Ureter (tissue), 1 donor: ENCODE measurements at regions not wholly inside any gene's neighbourhood (a gene's known extent, or its start where the extent isn't known, plus 50 kb on each side); places are given as distances from the start of the nearest gene placed in this dataset.
A peak's percentile ranks its signal among the peaks of the same experiment; 100 is the strongest.
"Not testable (repeated sequence)": the region's sequence is repeated elsewhere in the genome, so short reads cannot be mapped to it uniquely, and the experiment has no call there.

Experiments
- DNase-seq: peaks from one replicate; pipeline ENCODE4 v3.0.0-alpha.2; 2020; ENCODE audit warnings: low spot score
- donor health status: DM: yes; HTN: yes; CAD: no.

DNA sequence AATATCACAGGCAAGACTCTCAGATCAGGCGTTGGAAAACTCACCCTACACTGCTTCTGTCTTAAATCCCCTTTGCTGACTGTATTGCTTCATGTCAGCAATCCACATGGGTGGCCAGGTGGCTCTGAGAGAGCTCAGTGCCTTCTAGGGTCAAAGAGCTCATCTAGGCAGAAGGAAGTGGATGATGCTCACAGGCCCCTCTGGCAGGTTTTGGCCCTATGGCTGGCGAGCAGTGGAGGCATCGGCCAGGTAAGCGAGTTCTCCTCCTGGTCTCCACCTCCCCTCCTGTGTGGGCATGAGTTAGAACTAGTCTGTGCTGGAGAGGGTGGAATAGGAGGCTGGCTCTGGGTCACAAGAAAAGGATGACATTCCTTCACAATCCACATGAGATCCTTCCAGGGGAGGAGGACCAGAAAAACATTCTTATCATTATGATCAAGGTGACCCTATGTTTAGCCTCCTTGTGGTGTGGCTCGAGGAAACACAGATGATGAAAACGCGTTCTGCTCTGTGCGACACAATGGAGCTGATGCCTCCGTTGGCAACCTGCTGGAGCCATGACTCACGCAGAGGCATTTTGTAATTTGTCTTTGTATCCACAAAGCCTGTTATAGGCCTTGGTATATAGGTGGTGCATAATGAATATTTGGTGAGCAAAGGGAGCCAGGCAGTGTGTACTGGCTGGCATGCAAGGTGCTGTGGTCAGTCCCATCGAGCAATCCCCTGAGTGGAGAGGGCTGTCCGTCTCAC is 264.6 kb upstream of the RAB4A start:
- no peak for DNase-seq

GRCh38 chr1:229007167-229007566 is 263.7 kb upstream of the RAB4A start:
- DNase-seq = no peak

DNA sequence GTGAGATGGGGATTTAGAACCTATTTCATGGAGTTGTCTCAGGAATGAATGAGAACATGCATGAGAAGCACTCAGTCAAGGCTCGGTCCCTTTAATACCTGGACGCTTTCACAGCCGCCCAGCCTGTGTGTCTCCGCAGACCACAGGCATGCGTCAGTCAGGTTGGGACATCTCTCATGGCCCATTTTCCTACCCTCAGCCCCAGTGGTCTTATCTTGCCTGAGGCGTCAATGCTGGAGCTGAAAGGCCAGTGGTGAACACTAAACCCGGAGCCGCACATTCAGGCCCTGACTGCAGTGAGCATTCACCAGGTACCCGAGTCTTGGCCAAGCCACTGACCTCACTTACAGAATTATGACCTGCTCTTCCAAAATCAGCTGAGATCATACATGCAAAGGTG is 263.2 kb upstream of the RAB4A start:
- no peak for DNase-seq

- not testable (repeated sequence) for DNase-seq
These were observed 262.6 kb upstream of the RAB4A start for GRCh38 chr1:229008347-229008746.

- no peak for DNase-seq
These were observed 259.9 kb upstream of the RAB4A start for GRCh38 chr1:229011022-229011421.

DNA sequence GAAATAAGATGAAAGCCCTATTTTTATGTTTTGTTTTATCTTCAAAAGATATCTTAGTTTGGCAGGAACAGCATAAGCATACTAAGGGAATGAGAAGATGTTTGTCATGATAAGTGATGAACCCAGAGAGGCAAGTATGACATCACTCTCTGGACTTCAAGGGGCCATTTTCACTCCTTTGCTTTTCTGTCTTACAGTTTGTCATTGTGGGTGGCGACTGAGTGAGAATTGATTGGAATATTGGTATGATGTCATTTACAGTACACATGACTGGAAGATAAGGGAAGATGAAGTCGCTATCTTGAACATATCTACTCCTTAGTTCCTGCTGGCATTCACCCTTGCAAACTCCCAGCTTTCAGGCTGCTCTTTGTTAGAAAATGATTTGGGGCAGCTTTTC is 258.1 kb upstream of the RAB4A start:
- DNase-seq = no peak

DNA sequence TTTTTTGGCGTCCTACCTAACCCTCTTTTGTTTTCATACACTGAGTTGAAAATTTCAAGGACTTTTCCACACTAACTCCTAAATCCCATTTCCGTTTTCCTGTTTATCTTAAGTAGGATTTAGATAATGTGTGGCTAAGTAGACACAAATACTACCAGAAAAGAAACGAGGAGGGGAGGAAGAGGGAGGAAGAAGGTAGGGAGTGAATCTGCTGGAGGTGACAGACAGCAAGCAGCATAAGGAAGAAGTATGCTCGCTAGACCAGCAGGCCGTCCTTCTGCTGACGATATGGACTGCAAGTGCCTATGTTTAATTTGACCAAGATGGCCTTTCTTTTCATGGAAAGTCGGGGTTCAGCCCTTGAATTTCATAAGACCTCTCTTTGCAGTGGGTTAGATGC is 256.9 kb upstream of the RAB4A start:
- DNase-seq = no peak

- DNase-seq = no peak
These were observed 255.1 kb upstream of the RAB4A start for GRCh38 chr1:229015806-229016205.

DNA sequence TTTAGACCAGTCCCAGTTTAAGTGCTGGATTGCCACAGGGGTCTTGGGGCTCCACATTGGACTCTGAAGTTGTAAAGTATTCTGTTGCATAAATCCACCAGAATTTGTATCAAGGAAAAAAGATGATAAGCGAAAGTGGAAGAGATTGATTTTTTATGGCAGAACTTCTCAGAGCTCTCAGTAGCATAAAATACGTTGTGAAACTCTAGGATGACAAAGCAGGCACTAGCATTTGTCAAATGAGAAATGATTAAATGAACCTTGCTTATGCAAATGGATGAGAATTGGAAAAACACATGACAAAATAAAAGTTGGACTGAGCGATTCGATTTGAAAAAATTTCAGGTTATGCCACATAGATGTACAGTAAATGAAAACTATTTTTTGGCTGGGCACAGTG is 253.8 kb upstream of the RAB4A start:
- no peak for DNase-seq

DNA sequence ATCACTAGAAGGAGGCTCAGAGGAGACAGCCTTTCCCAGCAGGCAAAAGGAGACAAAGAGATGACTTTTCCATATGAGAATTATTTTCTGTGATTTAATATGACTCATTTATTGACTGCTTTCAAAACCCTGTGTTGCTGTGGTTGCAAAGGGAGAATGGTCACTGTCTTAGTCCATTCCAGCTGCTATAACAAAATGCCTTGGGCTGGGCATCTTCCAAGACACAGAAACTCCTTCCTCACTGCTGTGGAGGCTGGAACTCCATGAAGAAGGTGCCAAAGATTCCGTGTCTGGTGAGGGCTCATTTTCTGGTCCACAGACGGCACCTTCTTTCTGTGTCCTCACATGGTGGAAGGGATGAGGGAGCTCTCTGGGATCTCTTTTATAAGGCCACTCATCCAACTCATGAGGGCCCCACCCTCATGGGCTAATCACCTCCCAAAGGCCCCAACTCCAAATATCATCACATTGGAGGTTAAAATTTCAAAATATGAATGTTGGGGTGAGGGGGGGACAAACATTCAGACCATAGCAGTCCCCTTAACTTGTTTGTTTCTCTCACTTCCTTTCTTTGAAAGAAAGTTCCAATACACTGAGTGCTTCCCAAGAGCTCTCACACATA is 252.1 kb upstream of the RAB4A start:
- DNase-seq = no peak

- no peak for DNase-seq
These were observed 251.1 kb upstream of the RAB4A start for GRCh38 chr1:229019663-229020271.

- not testable (repeated sequence) for DNase-seq
These were observed 249.9 kb upstream of the RAB4A start for GRCh38 chr1:229021034-229021433.

DNA sequence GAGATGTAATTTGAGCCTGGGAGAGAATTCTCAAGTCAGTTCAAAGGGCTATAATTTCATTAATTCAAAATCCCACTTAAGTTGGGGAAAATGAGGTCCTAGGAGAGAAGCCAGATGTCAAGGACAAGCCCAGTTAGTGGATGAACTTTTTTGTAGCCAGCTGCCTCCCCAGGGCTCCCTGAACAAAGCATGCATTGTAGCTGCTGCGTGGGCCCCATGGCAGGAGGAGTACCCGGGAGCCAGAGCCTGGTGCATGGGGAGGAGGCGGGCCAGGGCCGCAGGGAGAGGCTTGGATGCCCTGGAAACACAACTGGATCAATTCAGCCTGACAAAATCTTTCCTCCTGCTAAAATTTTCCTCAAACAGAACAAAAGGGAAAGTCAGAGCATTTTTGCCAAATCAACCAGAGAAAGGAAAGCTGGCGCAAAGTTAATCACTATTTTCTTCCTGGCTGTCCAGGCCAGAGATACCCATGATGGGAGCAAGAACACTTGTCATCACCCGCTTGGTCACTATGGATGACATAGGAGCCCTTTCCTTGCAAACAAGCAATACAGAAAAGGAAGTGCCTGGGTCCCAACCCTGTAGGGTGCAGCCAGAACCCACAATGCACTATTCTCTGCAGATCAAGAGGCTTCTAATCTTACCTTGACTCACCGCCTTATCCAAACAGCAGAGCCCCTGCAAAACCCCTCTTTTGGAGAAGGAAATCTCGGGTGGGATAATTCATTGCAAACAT is 248.1 kb upstream of the RAB4A start:
- no peak for DNase-seq

DNA sequence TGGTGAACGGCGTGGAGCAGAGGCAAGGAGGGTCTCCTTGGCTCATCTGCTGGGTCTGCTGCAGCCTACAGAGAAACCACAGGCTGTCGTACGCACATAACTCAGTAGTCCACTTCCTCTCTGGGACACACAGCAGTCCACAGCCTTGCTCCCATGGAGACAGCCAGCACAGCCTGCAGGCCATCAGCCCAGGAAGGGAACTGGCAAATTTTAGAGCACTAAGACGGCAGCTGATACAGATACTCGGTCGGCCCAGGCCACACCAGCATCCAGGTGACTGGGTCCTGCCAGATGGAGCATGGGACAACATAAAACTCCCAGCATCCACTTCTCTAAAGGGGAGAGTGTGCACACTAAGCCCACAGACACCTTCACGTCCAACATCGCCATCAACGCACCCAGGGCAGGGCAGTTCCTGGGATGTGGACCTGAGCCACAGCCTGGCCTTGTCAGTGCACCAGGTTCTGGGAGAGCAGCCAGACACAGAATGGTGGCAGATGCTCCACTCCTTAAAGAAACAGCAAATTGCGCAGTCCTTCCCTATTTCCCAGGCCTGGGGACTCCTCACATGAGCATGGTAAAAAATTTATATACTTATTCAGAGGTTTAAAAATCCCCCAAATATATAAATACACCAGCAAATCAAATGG is 247.1 kb upstream of the RAB4A start:
- DNase-seq = no peak

DNA sequence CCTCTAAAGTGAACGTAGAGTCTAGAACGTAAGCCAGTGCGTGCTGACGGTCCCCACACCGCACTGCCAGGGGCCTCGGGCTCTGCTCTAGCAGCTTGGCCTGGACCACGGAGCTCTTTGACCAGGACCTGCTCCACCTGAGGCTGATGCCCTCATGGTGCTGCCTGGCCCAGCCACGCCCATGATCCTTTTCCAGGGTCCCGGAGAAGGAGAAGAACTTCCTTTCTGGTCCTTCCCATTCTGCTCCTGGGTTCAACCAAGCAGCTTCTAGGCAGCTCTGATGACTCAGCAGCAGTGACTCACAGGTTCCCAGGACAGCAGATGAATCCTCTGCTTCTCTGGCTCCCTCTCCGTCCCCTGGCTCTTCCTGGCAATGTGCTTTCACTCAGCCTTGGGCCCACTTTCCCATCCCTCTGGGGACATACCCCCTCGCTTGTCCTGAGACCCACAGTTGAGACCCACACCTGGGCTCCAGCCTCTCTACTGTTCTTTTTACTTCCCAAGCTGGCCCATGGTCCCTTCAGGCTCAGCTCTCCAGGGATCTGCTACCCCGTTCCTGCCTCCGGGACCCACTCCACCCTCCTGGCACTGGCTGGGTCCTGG is 246.3 kb upstream of the RAB4A start:
- DNase-seq = no peak

DNA sequence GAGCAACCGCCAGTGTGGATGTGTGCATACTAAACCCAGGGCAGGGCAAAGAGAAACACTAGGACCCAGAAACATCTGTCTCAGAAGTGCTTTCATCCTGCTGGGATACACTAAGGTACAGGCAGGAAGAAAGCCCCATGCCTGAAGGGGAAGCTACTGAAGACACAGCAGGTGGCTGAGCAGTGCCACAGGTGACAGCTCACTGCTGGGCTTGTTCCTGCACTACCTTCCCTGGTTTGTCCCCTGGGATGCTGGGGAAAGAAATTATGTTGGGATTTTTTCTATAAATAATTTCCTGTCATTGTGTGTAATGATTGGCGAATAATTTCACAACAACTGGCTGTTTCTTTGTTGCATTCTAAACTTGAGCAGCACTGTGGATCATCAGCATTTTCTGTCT is 245.3 kb upstream of the RAB4A start:
- no peak for DNase-seq

- DNase-seq = no peak
These were observed 243.8 kb upstream of the RAB4A start for GRCh38 chr1:229027158-229027557.

- peak; percentile 77 for DNase-seq
These were observed 243.2 kb upstream of the RAB4A start for GRCh38 chr1:229027622-229028182.

- DNase-seq = no peak
These were observed 242.4 kb upstream of the RAB4A start for GRCh38 chr1:229028544-229028943.

- no peak for DNase-seq
These were observed 241.7 kb upstream of the RAB4A start for GRCh38 chr1:229028987-229029878.
